ENCODE measurements at regions not wholly inside any gene's neighbourhood (a gene's known extent, or its start where the extent isn't known, plus 50 kb on each side); places are given as distances from the start of the nearest gene placed in this dataset.

DNA sequence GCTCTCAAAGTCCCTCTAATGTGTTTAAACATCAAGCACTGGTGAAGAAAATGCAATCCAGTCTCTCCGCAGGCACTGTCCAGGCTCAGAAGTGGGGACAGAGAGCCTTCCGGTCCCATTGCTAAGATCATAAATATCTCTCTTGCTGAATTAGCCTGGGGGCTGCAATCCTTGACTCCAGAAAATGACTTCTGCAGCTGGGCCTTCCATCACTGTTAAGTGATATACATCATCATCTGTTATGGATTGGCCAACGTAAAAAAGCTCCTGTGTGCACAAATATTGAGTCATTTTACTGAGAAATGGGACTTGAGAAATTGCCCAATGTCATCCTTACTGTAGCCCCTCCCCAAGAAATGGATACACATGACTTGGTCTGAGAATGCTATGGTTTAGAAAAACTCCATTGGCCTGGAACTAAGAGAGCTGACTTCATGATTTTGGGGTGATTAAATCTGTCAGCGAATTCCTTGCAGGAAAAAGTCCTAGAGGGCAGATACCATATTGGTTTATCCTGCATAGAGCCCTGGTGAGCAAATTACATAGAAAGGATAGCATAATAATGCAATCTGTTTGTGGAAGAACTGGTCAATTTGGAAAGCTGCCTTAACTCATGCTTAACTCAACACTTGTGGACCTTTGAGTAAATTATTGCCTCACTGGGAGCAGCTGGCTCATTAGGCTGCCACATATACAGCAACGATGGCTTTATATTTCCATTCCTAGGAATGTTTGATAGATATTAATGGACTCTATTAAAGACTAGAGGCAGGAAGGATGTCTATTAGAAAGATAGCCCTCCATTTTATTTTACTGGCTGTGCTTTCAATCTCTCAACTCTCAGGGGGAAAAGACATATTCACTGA, 346.1 kb downstream of the GBA3 start:
- no peak overlapping the region for H3K4me3 ChIP-seq (IDR thresholded peaks at IDR 0.05; ENCODE audit: insufficient read depth, low read depth, low read length)
- H2AFZ ChIP-seq (ENCODE audit: low read depth): no peak overlapping the region
- H3K27me3 ChIP-seq (ENCODE audit: insufficient read depth, low read depth): no peaks in the 10 kb centered on the region
- no peaks in the 10 kb centered on the region for H3K79me2 ChIP-seq (ENCODE audit: insufficient read depth, low read depth)
- H3K9ac ChIP-seq: no peak overlapping the region
- no peaks in the 10 kb centered on the region for H4K20me1 ChIP-seq (ENCODE audit: insufficient read depth)
- no peak overlapping the region for H3K4me2 ChIP-seq
- H3K36me3 ChIP-seq (ENCODE audit: insufficient read depth): no peaks in the 10 kb centered on the region
- TF ChIP-seq, protein P1, sequence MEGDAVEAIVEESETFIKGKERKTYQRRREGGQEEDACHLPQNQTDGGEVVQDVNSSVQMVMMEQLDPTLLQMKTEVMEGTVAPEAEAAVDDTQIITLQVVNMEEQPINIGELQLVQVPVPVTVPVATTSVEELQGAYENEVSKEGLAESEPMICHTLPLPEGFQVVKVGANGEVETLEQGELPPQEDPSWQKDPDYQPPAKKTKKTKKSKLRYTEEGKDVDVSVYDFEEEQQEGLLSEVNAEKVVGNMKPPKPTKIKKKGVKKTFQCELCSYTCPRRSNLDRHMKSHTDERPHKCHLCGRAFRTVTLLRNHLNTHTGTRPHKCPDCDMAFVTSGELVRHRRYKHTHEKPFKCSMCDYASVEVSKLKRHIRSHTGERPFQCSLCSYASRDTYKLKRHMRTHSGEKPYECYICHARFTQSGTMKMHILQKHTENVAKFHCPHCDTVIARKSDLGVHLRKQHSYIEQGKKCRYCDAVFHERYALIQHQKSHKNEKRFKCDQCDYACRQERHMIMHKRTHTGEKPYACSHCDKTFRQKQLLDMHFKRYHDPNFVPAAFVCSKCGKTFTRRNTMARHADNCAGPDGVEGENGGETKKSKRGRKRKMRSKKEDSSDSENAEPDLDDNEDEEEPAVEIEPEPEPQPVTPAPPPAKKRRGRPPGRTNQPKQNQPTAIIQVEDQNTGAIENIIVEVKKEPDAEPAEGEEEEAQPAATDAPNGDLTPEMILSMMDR (conservative IDR thresholded peaks at IDR 0.05; ENCODE audit: low read depth, low read length): no peak
- no peak overlapping the region for H3K27ac ChIP-seq
- H3K4me1 ChIP-seq (ENCODE audit: low read depth, poor library complexity, severe bottlenecking): no peaks in the 10 kb centered on the region

DNA sequence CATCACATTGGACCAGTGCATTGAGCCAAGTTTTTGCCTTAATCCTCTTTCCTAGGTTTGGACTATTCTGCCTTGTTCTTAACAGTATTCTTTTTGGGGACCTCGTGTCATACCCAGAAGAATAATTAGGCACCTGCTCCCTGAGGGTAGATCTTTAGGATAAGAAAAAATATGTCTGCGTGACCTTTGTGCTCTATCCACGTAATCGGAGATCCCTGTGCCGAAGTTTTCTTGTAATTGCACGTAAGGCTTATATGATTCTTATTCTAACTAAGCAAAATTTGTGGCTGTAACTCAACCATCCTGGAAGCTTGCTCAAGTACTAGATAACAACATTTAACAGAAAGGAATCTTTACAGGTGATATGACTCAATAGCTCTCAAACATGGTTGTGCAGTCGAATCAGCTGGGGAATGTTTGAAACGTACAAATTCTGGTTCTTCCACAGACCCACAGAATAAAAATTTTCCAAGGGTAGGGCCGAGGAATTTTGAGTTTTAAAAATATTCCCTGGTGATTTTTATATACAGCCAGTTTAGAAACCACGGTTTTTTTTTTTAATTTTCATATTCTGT, 344.3 kb downstream of the GBA3 start:
- H3K79me2 ChIP-seq (ENCODE audit: insufficient read depth, low read depth): no peaks in the 10 kb centered on the region
- H4K20me1 ChIP-seq (ENCODE audit: insufficient read depth): no peaks in the 10 kb centered on the region
- H3K4me1 ChIP-seq (ENCODE audit: low read depth, poor library complexity, severe bottlenecking): no peaks in the 10 kb centered on the region
- no peaks in the 10 kb centered on the region for H3K36me3 ChIP-seq (ENCODE audit: insufficient read depth)
- no peak overlapping the region for H3K27ac ChIP-seq
- no peak overlapping the region for H3K4me3 ChIP-seq (IDR thresholded peaks at IDR 0.05; ENCODE audit: insufficient read depth, low read depth, low read length)
- H2AFZ ChIP-seq (ENCODE audit: low read depth): no peak overlapping the region
- H3K27me3 ChIP-seq (ENCODE audit: insufficient read depth, low read depth): no peaks in the 10 kb centered on the region
- TF ChIP-seq, protein P1 (conservative IDR thresholded peaks at IDR 0.05; ENCODE audit: low read depth, low read length): no peak
- H3K4me2 ChIP-seq: no peak overlapping the region
- H3K9ac ChIP-seq: no peak overlapping the region

DNA sequence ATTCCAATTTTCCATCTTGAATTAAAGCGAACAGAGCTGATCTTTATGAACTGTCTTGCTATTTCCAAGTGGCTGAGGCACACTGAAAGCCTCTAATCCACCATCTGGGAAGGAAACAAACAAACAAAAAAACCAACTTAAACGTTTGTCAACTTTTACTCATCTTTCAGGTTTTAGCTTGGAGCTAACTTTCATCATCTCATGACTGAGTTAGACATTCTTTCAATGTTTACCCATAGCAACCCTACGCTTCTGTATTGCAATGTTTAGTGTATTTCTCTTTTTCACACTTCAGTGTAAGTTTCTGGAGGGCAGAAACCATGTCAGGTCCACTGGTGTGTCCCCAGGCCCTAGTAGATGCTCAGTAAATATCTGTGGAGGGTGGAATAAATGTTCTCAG, 343.8 kb downstream of the GBA3 start:
- no peak overlapping the region for H3K9ac ChIP-seq
- H3K27ac ChIP-seq: no peak overlapping the region
- no peaks in the 10 kb centered on the region for H3K27me3 ChIP-seq (ENCODE audit: insufficient read depth, low read depth)
- H3K4me1 ChIP-seq (ENCODE audit: low read depth, poor library complexity, severe bottlenecking): no peaks in the 10 kb centered on the region
- no peak overlapping the region for H2AFZ ChIP-seq (ENCODE audit: low read depth)
- no peak overlapping the region for H3K4me2 ChIP-seq
- no peaks in the 10 kb centered on the region for H4K20me1 ChIP-seq (ENCODE audit: insufficient read depth)
- H3K36me3 ChIP-seq (ENCODE audit: insufficient read depth): no peaks in the 10 kb centered on the region
- no peak overlapping the region for H3K4me3 ChIP-seq (IDR thresholded peaks at IDR 0.05; ENCODE audit: insufficient read depth, low read depth, low read length)
- H3K79me2 ChIP-seq (ENCODE audit: insufficient read depth, low read depth): no peaks in the 10 kb centered on the region
- TF ChIP-seq, protein P1 (conservative IDR thresholded peaks at IDR 0.05; ENCODE audit: low read depth, low read length): no peak

DNA sequence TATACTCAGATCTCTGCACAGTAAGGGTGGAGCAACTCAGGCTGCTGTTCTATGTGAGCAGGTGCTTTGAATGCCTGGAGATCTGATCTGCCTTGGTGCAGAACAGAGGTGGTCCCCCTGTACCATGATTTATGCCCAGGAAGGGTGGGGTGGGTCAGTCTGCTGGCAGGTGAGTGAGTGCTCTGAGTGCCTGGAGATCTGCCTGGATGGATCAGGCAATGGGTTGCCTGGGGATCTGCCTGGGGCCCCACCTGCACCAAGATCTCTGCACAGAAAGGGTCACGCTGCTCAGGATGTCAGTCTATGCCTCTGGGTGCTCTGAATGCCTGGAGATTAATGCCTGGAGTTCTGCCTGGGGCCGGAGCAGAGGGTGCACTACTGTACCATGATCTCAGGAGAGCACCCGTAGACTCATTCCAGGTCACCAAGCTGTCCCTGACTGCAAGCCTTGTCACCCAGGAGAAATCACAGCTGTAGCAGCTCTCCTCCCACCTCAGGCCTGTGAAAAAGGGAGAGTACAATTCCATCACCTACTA, 342.9 kb downstream of the GBA3 start:
- Histone ChIP-seq H3K79me2 (ENCODE audit: insufficient read depth, low read depth) (no peaks in the 10 kb centered on the region), H3K4me2 (no peak overlapping the region), H2AFZ (ENCODE audit: low read depth) (no peak overlapping the region), H3K4me1 (ENCODE audit: low read depth, poor library complexity, severe bottlenecking) (no peaks in the 10 kb centered on the region), H3K9ac (no peak overlapping the region), H4K20me1 (ENCODE audit: insufficient read depth) (no peaks in the 10 kb centered on the region), H3K27ac (no peak overlapping the region), H3K4me3 (IDR thresholded peaks at IDR 0.05; ENCODE audit: insufficient read depth, low read depth, low read length) (no peak overlapping the region), H3K27me3 (ENCODE audit: insufficient read depth, low read depth) (no peaks in the 10 kb centered on the region), H3K36me3 (ENCODE audit: insufficient read depth) (no peaks in the 10 kb centered on the region)
- TF ChIP-seq, protein P1 (conservative IDR thresholded peaks at IDR 0.05; ENCODE audit: low read depth, low read length): no peak
